NB4 (cell line): ENCODE measurements at regions not wholly inside any gene's neighbourhood (a gene's known extent, or its start where the extent isn't known, plus 50 kb on each side); places are given as distances from the start of the nearest gene placed in this dataset.

Source experiments
- CTCF ChIP-seq: IDR thresholded peaks from one replicate; pipeline ENCODE4 v1.5.1; 2012; ENCODE audit warnings: low read depth, low read length
- MAX ChIP-seq: IDR thresholded peaks from 2 replicates; pipeline ENCODE4 v1.6.1; 2011; ENCODE audit warnings: low read depth, low read length
- POLR2A ChIP-seq: IDR thresholded peaks from 2 replicates; pipeline ENCODE4 v1.6.1; 2011; ENCODE audit warnings: mild to moderate bottlenecking; ENCODE audit not compliant: insufficient read length; ENCODE audit errors: extremely low read depth

- TF ChIP-seq CTCF, result no peak
- TF ChIP-seq POLR2A, result no peak
- no peak for TF ChIP-seq MAX
These were observed 693.0 kb downstream of the HTR1B start for GRCh38 chr6:76770281-76770680.
